Activated naive CD4-positive, alpha-beta T cell treated with anti-CD3 and anti-CD28 coated beads, Interleukin-2, amount 50 U/mL, for 24 hours (primary cell): ENCODE measurements at regions not wholly inside any gene's neighbourhood (a gene's known extent, or its start where the extent isn't known, plus 50 kb on each side); places are given as distances from the start of the nearest gene placed in this dataset.
A peak's percentile ranks its signal among the peaks of the same experiment; 100 is the strongest.
"Not testable (repeated sequence)": the region's sequence is repeated elsewhere in the genome, so short reads cannot be mapped to it uniquely, and the experiment has no call there.

Experiments used
- H3K27ac Mint-ChIP-seq: one replicate; pipeline ENCODE4 v1.8.0; 2021; ENCODE audit warnings: mild to moderate bottlenecking, mixed read lengths
- H3K27me3 Mint-ChIP-seq: one replicate; pipeline ENCODE4 v1.8.0; 2021; ENCODE audit warnings: mixed read lengths
- H3K36me3 Mint-ChIP-seq: one replicate; pipeline ENCODE4 v1.8.0; 2021; ENCODE audit warnings: mixed read lengths
- H3K4me1 Mint-ChIP-seq: one replicate; pipeline ENCODE4 v1.8.0; 2021; ENCODE audit warnings: mixed read lengths
- H3K4me3 Mint-ChIP-seq: one replicate; pipeline ENCODE4 v1.8.0; 2021; ENCODE audit warnings: mild to moderate bottlenecking, mixed read lengths
- H3K9me3 Mint-ChIP-seq: one replicate; pipeline ENCODE4 v1.8.0; 2021; ENCODE audit warnings: mixed read lengths

DNA sequence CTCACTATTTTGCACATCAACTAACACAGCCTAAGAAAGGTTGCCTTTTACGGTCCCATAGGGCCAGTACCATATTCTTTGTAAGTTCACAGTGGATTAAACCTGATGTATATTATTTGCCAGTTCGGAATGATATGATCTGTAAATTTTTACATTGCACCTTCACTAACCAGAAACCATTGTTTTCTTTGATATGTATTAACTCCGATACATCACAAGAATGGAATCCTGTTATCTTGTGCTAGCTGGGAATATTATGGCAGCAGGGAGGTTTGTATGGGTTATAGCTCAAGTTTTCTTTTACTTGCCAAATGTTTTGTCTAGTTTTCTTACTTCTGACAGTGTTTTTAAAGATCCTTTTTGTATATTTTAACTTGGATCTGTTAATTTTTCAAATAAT lies 51.4 kb upstream of the S1PR1 start:
- Mint-ChIP-seq H3K4me3 (no peak overlapping the region), H3K27ac (no peak overlapping the region), H3K9me3 (no peaks in the 10 kb centered on the region), H3K36me3 (no peaks in the 10 kb centered on the region), H3K4me1 (peaks cover 44% of the 10 kb centered on the region), H3K27me3 (no peaks in the 10 kb centered on the region)

DNA sequence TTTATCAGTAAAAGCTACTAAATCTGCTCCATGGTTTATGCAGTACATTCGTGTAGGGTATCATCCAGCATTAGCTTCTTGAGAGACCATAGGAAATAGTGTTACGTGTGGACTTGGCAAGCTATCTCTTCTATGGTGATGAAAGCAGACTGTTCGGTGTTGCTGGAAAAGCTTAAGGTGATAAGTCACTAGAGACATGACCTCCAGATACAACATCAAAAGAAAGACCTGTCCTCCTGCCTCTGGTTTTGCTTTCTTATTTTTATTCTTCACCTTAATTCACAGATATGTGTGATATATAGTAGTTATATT lies 53.5 kb upstream of the S1PR1 start:
- H3K36me3 Mint-ChIP-seq: no peaks in the 10 kb centered on the region
- peak overlapping the region; percentile 68 for H3K27ac Mint-ChIP-seq
- H3K4me1 Mint-ChIP-seq: peaks cover 58% of the 10 kb centered on the region
- no peaks in the 10 kb centered on the region for H3K9me3 Mint-ChIP-seq
- no peaks in the 10 kb centered on the region for H3K27me3 Mint-ChIP-seq
- H3K4me3 Mint-ChIP-seq: no peak overlapping the region

DNA sequence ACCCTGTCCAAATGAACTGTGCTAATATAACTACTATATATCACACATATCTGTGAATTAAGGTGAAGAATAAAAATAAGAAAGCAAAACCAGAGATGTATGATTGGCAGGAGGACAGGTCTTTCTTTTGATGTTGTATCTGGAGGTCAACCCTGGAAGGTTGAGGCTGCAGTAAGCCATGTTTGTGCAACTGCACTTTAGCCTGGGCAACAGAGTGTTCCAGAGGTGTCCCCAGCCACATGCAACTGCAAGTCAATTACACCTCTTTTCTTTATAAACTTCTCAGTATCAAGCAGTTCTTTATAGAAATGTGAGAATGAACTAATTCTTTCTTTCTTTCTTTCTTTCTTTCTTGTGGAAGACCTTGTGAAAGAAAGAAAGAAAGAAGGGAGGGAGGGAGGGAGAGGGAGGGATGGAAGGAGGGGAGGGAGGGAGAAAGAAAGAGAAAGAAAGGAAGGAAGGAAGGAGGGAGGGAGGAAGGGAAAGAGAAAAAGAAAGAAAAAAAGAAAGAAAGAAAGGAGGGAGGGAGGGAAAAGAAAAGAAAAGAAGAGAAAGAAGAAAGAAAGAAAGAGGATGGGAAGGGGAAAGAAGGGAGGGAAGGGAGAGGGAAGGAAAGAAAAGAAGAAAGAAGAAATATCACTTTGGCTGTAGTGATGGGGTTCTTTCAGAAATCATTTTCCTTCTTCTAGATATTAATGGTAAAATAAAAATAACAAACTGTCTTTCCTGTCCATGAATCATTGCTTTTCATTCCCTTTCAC lies 54.0 kb upstream of the S1PR1 start:
- Mint-ChIP-seq H3K36me3 (no peaks in the 10 kb centered on the region), H3K27ac (peak overlapping the region; percentile 76), H3K4me3 (no peak overlapping the region), H3K27me3 (no peaks in the 10 kb centered on the region), H3K4me1 (peaks cover 57% of the 10 kb centered on the region), H3K9me3 (no peaks in the 10 kb centered on the region)

DNA sequence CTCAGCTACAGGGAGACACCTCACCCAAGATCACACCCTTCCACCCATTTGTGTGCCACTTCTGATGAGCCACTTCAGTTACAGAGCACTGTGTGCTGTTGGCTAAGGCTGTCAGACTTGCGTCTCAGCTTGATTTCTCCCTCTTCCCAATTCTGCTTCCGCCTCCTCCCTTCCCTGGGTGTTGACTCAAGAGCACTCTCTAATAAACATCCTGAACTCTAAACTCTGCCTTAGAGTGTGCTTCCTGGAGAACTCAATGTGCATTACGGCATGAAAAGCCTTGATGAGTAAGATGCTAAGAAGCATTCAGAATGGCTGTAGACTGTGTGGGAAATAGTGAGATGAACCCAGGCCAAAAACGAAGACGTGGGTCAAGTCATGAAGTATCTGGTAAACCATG lies 54.9 kb upstream of the S1PR1 start:
- Mint-ChIP-seq H3K27me3 (no peaks in the 10 kb centered on the region), H3K27ac (peak overlapping the region; percentile 76), H3K36me3 (no peaks in the 10 kb centered on the region), H3K4me1 (peaks cover 61% of the 10 kb centered on the region), H3K4me3 (no peak overlapping the region), H3K9me3 (no peaks in the 10 kb centered on the region)

DNA sequence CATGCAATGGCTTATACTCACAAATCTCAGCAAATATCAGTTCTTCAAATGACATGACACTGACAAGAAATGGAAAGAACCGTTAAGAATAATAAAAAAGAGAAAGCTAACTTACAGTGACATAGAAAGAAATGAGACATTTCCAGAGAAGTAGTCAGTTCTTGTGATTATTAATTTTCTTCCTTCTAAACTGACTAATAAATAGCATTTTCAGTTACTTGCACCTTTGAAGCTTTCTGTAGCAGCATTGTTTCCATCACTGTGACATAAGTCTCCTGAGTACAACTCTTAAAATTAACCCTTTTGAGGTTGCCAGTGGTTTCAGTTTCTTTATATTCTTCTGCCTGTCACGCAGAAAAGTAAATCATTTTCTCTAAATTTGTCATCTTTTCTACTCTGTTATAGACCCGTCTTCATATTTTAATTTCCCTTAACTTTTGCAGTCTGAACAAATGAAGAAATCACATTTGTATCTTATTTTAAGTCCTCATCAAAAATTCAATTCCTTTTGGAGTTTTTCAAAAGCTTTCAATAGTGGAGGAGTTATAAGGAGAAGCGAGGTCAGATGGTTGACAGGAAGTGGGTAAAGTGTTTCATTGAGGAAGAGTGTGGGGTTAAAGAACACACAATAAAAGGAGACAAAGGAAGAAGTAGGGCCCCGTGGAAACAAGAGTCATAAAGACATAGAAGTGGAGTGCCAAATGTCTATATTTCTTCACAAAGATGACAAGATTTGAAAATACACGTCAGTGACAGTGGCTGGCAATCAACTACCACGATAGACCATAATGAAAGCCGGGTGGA lies 57.9 kb upstream of the S1PR1 start:
- Mint-ChIP-seq H3K36me3 (no peaks in the 10 kb centered on the region), H3K4me3 (peak overlapping the region; percentile 79), H3K4me1 (peaks cover 67% of the 10 kb centered on the region), H3K9me3 (no peaks in the 10 kb centered on the region), H3K27me3 (no peaks in the 10 kb centered on the region), H3K27ac (peak overlapping the region; percentile 100)

DNA sequence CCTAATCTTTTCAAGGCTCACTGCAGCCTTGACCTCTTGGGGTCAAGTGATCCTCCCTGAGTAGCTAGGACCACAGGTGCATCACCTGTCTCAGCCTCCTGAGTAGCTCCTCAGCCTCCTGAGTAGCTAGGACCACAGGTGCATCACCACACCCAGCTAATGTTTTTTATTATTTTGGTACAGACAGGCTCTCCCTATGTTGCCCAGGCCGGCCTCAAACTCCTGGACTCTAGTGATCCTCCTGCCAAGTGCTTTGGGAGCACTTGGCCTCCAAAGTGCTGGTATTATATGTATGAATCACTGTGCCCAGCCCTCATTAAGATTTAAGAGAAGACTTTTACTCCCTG lies 58.5 kb upstream of the S1PR1 start:
- Mint-ChIP-seq H3K4me1 (peaks cover 67% of the 10 kb centered on the region), H3K36me3 (no peaks in the 10 kb centered on the region), H3K9me3 (no peaks in the 10 kb centered on the region), H3K4me3 (peak overlapping the region; percentile 60), H3K27me3 (no peaks in the 10 kb centered on the region), H3K27ac (peak overlapping the region; percentile 100)

DNA sequence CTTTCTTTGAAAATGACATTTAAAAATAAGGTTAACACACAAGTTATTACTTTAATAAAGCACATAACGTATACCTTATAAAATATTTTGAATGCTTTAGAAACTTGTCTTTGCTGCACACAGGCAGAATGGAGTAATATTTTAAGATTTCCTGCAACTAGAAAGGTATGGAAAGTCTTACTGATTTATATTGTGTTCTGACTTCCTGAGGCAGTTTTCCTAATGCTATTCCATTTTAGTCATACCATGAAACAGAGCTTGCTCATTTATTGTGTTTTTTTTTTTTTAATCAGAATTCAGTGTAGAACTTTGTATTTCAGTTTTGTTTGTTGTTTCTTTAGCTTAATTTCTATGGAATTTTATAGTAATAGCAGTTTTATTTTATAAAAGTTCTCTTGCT lies 60.9 kb upstream of the S1PR1 start:
- H3K9me3 Mint-ChIP-seq: no peaks in the 10 kb centered on the region
- no peaks in the 10 kb centered on the region for H3K36me3 Mint-ChIP-seq
- no peak overlapping the region for H3K4me3 Mint-ChIP-seq
- peak overlapping the region; percentile 63 for H3K27ac Mint-ChIP-seq
- no peaks in the 10 kb centered on the region for H3K27me3 Mint-ChIP-seq
- H3K4me1 Mint-ChIP-seq: peaks cover 54% of the 10 kb centered on the region

DNA sequence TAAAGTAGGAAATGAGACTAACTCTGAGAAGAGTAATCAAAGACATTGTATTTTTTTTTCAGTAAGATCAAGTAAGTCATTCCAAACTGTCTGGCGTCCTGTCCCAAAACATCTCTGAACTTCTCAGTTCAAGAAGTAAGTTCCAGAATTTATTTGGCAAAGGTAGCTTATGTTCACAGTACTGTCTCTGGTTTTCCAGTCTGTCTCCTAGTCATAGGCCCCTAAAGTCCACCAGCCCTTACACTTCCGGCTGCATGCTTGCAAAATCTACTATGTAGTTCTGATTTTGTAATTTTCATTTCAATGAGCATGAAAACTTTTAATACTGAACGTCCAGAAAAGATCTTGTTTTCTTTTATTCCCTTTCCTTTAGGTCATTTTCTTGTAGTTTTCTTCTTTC lies 61.4 kb upstream of the S1PR1 start:
- peaks cover 54% of the 10 kb centered on the region for H3K4me1 Mint-ChIP-seq
- H3K4me3 Mint-ChIP-seq: no peak overlapping the region
- H3K27me3 Mint-ChIP-seq: no peaks in the 10 kb centered on the region
- H3K9me3 Mint-ChIP-seq: no peaks in the 10 kb centered on the region
- H3K36me3 Mint-ChIP-seq: no peaks in the 10 kb centered on the region
- H3K27ac Mint-ChIP-seq: no peak overlapping the region

DNA sequence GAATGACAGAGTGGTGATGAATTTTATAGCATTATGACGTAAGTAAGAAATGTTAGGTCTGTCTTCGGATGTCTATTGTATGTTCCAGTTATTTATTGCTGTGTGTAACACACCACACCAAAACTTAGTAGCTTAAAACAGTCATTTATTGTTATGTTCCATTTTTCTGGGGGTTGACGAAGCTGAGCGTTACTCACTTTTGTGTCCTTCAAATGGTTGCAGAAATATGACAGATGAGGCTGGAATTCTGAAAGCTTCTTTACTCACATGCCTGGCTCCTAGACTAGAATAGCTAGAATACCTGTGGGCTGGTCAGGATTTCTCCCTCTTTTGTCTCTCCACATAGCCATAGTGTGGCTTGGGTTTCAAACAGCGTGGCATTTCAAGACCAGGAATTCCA lies 62.1 kb upstream of the S1PR1 start:
- Mint-ChIP-seq H3K4me3 (no peak overlapping the region), H3K4me1 (peaks cover 49% of the 10 kb centered on the region), H3K27me3 (no peaks in the 10 kb centered on the region), H3K27ac (peak overlapping the region; percentile 31), H3K36me3 (no peaks in the 10 kb centered on the region), H3K9me3 (no peaks in the 10 kb centered on the region)

DNA sequence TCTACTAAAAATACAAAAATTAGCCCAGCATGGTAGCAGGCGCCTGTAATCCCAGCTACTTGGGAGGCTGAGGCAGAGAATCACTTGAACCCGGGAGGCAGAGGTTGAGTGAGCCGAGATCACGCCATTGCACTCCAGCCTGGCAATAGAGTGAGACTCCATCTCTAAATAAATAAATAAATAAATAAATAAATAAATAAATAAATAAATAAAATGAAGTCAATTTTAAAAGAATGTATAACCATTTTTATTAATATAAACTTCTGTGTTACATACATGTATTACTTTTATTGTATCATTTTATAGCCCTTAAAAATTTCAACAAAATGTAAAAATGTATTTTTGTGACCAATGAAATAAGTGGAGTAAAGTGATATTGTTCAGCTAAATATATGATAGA lies 62.5 kb upstream of the S1PR1 start:
- not testable (repeated sequence) for H3K4me3 Mint-ChIP-seq, H3K27me3 Mint-ChIP-seq, H3K27ac Mint-ChIP-seq, H3K36me3 Mint-ChIP-seq, H3K9me3 Mint-ChIP-seq
- H3K4me1 Mint-ChIP-seq: peaks cover 45% of the 10 kb centered on the region

DNA sequence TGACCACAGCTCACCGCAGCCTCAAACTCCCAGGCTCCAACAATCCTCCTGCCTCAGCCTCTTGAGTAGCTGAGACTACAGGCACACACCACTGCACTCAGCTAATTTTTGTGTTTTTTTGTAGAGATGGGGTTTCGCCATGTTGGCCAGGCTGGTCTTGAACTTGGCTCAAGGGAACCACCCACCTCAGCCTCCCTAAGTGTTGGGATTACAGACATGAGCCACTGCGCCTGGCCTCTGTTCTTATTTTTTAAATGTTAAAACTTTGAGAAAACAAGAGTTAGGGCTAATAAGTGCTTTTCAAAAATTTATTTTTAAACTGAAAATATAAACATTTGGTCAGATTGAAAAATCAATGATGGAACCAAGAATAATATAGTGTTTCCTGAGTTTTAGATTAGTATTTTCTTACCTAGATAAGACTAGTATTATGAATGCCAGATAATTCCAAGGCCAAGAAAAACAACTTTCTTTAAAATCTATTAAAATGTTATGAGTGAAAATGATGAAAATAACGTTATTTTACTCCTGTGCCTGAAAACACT lies 66.2 kb upstream of the S1PR1 start:
- no peaks in the 10 kb centered on the region for H3K36me3 Mint-ChIP-seq
- H3K4me3 Mint-ChIP-seq: no peak overlapping the region
- H3K9me3 Mint-ChIP-seq: peaks cover 5% of the 10 kb centered on the region
- H3K27ac Mint-ChIP-seq: no peak overlapping the region
- peaks cover 38% of the 10 kb centered on the region for H3K4me1 Mint-ChIP-seq
- H3K27me3 Mint-ChIP-seq: no peaks in the 10 kb centered on the region

DNA sequence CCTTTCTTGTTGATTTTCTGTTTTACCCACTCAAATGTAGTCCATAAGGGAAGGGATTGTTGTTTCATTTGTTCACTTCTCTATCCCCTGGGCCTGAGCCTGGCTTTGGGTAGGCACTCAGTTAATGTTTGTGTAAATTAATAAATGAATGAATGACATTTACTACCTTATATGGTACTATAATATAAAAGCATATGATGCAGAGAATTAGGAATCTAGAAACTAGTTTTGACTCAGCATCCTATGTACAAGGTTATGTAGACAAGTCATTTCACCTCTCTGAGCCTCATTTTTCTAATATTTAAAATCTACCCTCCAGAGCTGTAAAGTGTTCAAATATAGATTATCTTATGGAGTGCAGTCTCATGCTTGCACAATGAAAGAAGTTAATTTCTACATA lies 68.9 kb upstream of the S1PR1 start:
- peak overlapping the region; percentile 91 for H3K27ac Mint-ChIP-seq
- peaks cover 5% of the 10 kb centered on the region for H3K9me3 Mint-ChIP-seq
- H3K4me1 Mint-ChIP-seq: peaks cover 22% of the 10 kb centered on the region
- no peak overlapping the region for H3K4me3 Mint-ChIP-seq
- no peaks in the 10 kb centered on the region for H3K36me3 Mint-ChIP-seq
- H3K27me3 Mint-ChIP-seq: no peaks in the 10 kb centered on the region

DNA sequence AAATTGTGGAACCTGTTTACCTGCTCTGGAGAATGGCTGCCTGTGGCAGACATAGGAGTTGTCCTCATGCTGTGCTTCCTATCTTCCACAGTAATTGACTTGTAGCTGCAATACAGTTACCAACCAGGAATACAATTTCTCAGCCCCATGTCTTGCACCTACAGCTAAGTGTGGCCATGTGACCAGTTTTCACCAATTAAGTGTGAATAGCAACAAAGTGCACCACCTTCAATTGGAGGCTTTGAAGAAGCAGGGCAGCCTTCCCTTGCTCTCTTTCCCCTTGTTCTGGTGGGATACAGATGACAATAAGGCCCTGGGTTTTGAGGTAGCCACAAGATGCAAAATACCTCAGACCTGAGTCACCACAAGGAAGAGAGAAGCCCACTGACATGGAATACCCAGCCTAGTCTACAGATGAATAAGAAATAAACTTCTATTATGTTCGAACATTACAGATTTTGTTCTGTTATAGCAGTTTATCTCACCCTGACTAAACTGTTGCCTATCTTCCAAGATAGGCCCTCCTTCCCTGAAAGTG lies 70.2 kb upstream of the S1PR1 start:
- H3K27ac Mint-ChIP-seq: no peak overlapping the region
- H3K4me3 Mint-ChIP-seq: no peak overlapping the region
- peaks cover 5% of the 10 kb centered on the region for H3K9me3 Mint-ChIP-seq
- H3K36me3 Mint-ChIP-seq: no peaks in the 10 kb centered on the region
- H3K27me3 Mint-ChIP-seq: no peaks in the 10 kb centered on the region
- peaks cover 22% of the 10 kb centered on the region for H3K4me1 Mint-ChIP-seq

DNA sequence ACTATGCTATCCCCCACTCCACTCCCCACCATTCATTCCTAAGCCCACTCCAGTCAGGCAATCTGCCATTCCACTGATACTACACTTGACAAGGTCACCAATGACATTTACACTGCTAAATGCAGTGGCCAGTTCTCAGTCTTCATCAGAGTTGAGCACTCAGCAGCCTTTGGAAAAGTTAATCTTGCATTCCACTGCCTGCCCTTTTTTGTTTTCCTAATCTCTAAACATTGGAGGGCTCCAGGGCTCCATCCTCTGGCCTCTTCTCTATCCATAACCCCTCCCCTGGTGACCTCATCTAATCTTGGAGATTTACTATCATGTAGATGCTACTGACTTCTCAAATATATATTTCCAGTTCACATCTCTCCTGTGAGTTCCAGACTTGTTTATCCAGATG lies 70.9 kb upstream of the S1PR1 start:
- H3K27ac Mint-ChIP-seq: peak overlapping the region; percentile 60
- H3K9me3 Mint-ChIP-seq: peaks cover 5% of the 10 kb centered on the region
- H3K36me3 Mint-ChIP-seq: no peaks in the 10 kb centered on the region
- H3K4me1 Mint-ChIP-seq: peaks cover 22% of the 10 kb centered on the region
- no peak overlapping the region for H3K4me3 Mint-ChIP-seq
- H3K27me3 Mint-ChIP-seq: no peaks in the 10 kb centered on the region

DNA sequence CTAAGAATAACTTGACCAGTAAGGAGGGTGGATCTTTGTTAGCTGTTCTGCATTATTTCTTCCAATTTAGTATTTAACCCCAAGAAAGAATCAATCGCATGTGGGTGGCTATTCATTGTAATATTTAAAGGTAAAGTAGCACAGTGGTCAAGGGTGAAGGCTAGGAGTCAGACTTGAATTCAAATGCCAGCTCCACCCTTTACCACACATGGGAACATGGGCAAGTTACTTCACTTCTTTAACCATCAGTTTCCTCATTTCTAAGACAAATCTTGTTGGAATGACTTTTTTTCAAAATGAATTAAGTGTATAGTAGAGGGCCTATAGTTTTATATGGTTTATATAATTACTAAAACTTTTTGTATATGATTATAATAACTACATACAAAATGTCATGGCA lies 71.3 kb upstream of the S1PR1 start:
- Mint-ChIP-seq H3K27ac (no peak overlapping the region), H3K4me1 (peaks cover 22% of the 10 kb centered on the region), H3K36me3 (no peaks in the 10 kb centered on the region), H3K27me3 (no peaks in the 10 kb centered on the region), H3K4me3 (no peak overlapping the region), H3K9me3 (peaks cover 5% of the 10 kb centered on the region)

DNA sequence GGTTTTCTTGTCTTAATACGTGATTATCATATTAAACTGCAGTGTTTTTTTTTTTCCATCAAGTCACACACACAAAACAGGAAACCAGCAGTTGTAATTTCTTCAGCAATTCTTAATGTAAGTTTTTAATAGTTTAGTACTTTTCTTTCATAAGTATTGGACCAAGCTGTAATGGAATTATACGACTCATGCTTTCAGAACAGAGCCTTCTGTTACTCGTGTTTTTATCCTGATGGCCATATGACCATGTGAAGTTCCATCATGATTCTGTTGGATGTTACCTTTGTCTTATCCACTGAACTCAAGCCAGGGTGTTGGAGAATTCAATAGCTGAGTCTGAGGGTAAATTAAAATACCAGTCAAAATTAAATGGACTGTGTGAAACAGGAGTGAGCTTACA lies 72.0 kb upstream of the S1PR1 start:
- Mint-ChIP-seq H3K27me3 (no peaks in the 10 kb centered on the region), H3K27ac (no peak overlapping the region), H3K9me3 (peaks cover 5% of the 10 kb centered on the region), H3K4me1 (peaks cover 22% of the 10 kb centered on the region), H3K4me3 (no peak overlapping the region), H3K36me3 (no peaks in the 10 kb centered on the region)
